ENCODE measurements at regions not wholly inside any gene's neighbourhood (a gene's known extent, or its start where the extent isn't known, plus 50 kb on each side); places are given as distances from the start of the nearest gene placed in this dataset.

DNA sequence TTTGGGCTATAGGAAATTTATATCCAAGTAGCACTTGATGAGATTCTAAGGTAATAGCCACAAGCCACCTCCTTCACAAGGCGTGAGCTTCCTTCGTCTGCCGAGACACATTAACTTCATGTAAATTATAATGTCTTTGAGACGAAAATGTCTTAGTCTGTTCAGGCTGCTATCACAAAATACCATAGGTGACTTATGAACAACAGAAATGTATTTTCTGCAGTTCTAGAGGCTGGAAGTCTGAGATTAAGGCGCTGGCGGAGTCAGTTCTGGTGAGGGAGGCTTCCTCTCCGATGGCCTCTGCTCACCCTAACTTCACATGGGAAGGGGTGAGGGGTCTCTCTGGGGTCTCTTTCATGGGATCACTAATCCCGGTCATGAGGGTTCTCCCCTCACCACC, 133.0 kb downstream of the ETS2 start:
- H3K4me3 ChIP-seq: no peak overlapping the region
- no peaks in the 10 kb centered on the region for H3K36me3 ChIP-seq
- DNase-seq (ENCODE audit: low spot score): no peak
- TF ChIP-seq POLR2AphosphoS5 (IDR thresholded peaks at IDR 0.05): no peak
- no peak for TF ChIP-seq POLR2A (IDR thresholded peaks at IDR 0.05)
- no peak for TF ChIP-seq CTCF (IDR thresholded peaks at IDR 0.05)
- no peaks in the 10 kb centered on the region for H3K9me3 ChIP-seq
- no peak overlapping the region for H3K27ac ChIP-seq
- no peaks in the 10 kb centered on the region for H3K4me1 ChIP-seq (replicated peaks)
- intact Hi-C loops (cut with DNase I): no loop called here
- no peaks in the 10 kb centered on the region for H3K27me3 ChIP-seq (replicated peaks; ENCODE audit: insufficient read depth)
- 95% methylated on average over 8 of the region's 8 CpGs for WGBS

- no peak overlapping the region for H3K27ac ChIP-seq
- intact Hi-C loops (cut with DNase I): no loop called here
- DNase-seq (ENCODE audit: low spot score): no peak
- no peaks in the 10 kb centered on the region for H3K36me3 ChIP-seq
- H3K4me1 ChIP-seq (replicated peaks): no peaks in the 10 kb centered on the region
- no peaks in the 10 kb centered on the region for H3K9me3 ChIP-seq
- no peaks in the 10 kb centered on the region for H3K27me3 ChIP-seq (replicated peaks; ENCODE audit: insufficient read depth)
- H3K4me3 ChIP-seq: no peak overlapping the region
- WGBS: 66% methylated on average over 7 of the region's 7 CpGs
- TF ChIP-seq CTCF (IDR thresholded peaks at IDR 0.05) (no peak), POLR2A (IDR thresholded peaks at IDR 0.05) (no peak), POLR2AphosphoS5 (IDR thresholded peaks at IDR 0.05) (no peak)
Measured at GRCh38 chr21:38938343-38938742, 132.6 kb downstream of the ETS2 start.

DNA sequence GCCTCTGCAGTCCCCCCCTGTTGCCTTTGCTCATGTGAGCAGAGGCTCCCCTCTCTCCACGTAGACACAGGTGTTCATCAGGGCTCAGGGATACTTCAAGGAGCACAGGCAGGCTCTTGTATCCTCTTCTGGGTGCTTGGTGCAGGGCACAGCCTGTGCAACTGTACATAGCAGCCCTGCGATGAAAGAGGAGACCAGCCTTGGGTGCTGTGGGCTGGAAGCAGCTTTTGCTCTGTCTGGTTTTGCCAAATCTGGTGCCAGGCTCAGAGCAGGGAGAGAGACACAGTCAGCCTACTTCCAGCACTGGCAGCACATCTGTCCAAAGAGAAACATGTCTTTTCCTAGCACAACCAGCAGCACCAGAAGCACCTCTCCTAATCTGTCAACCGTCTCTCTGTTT, 132.1 kb downstream of the ETS2 start:
- Histone ChIP-seq H3K27me3 (replicated peaks; ENCODE audit: insufficient read depth) (peaks cover 3% of the 10 kb centered on the region), H3K4me1 (replicated peaks) (no peaks in the 10 kb centered on the region), H3K36me3 (no peaks in the 10 kb centered on the region), H3K27ac (no peak overlapping the region), H3K9me3 (no peaks in the 10 kb centered on the region), H3K4me3 (no peak overlapping the region)
- no peak for DNase-seq (ENCODE audit: low spot score)
- intact Hi-C loops (cut with DNase I): no loop called here
- WGBS: 81% methylated on average over 3 of the region's 3 CpGs
- no peak for TF ChIP-seq POLR2AphosphoS5 (IDR thresholded peaks at IDR 0.05)
- TF ChIP-seq POLR2A (IDR thresholded peaks at IDR 0.05): no peak
- TF ChIP-seq CTCF (IDR thresholded peaks at IDR 0.05): no peak

DNA sequence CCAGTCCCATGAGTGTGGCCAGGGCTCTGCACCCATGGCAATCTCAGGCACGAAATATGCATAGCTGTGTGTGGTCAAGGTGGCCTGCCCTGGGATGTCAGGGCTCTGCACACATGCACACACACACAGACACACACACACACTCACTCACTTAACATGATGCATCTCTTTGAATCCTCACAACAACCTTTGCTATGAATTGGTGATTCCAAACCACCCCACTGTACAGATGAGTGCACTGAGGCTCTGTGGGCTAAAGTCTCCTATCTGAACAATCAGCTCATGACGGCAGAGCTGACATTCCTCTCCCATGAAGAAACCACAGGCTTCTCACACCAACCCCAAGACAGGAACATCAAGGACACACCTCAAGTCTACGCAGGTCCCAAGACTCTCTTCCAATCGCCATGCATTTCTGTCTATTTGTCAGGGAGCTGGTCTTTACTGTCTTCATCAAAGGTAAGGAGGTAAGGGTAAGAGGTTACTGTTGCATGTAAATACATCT, 131.6 kb downstream of the ETS2 start:
- no peak for DNase-seq (ENCODE audit: low spot score)
- Histone ChIP-seq H3K4me3 (no peak overlapping the region), H3K27ac (no peak overlapping the region), H3K9me3 (no peaks in the 10 kb centered on the region), H3K27me3 (replicated peaks; ENCODE audit: insufficient read depth) (peaks cover 3% of the 10 kb centered on the region), H3K36me3 (no peaks in the 10 kb centered on the region), H3K4me1 (replicated peaks) (no peaks in the 10 kb centered on the region)
- WGBS: 88% methylated on average over 4 of the region's 4 CpGs
- intact Hi-C loops (cut with DNase I): no loop called here
- no peak for TF ChIP-seq CTCF (IDR thresholded peaks at IDR 0.05)
- TF ChIP-seq POLR2A (IDR thresholded peaks at IDR 0.05): no peak
- no peak for TF ChIP-seq POLR2AphosphoS5 (IDR thresholded peaks at IDR 0.05)

- no peak for DNase-seq (ENCODE audit: low spot score)
- no peak for TF ChIP-seq POLR2A (IDR thresholded peaks at IDR 0.05)
- no peak for TF ChIP-seq POLR2AphosphoS5 (IDR thresholded peaks at IDR 0.05)
- no peak for TF ChIP-seq CTCF (IDR thresholded peaks at IDR 0.05)
- no peaks in the 10 kb centered on the region for H3K9me3 ChIP-seq
- no peaks in the 10 kb centered on the region for H3K4me1 ChIP-seq (replicated peaks)
- H3K4me3 ChIP-seq: no peak overlapping the region
- intact Hi-C loops (cut with DNase I): no loop called here
- 92% methylated on average over 4 of the region's 4 CpGs for WGBS
- peaks cover 3% of the 10 kb centered on the region for H3K27me3 ChIP-seq (replicated peaks; ENCODE audit: insufficient read depth)
- H3K36me3 ChIP-seq: no peaks in the 10 kb centered on the region
- H3K27ac ChIP-seq: no peak overlapping the region
Measured at GRCh38 chr21:38936240-38936639, 130.5 kb downstream of the ETS2 start.

All from prostate gland (tissue), 2 donors.